Transverse colon (tissue), 4 donors: ENCODE measurements at regions not wholly inside any gene's neighbourhood (a gene's known extent, or its start where the extent isn't known, plus 50 kb on each side); places are given as distances from the start of the nearest gene placed in this dataset.

ENCODE experiments used
- DNase-seq: peaks from one replicate; pipeline ENCODE4 v3.0.0-alpha.2; 2019
- H3K27ac ChIP-seq, 4 donors: fragments of 200-600 bp; sonication (generic); 2 replicates each; pipeline ENCODE4 v1.5.1; 2016 to 2018; ENCODE audit warnings: inconsistent platforms in 4 of 4
- H3K27me3 ChIP-seq: fragments of 200-600 bp; sonication (generic); 2 replicates; pipeline ENCODE4 v1.5.1; 2017; ENCODE audit warnings: inconsistent platforms
- H3K36me3 ChIP-seq, 4 donors: fragments of 200-600 bp; sonication (generic); 2 replicates each; pipeline ENCODE4 v1.5.1; 2017 to 2019; ENCODE audit warnings: inconsistent platforms in 4 of 4
- H3K4me1 ChIP-seq, 4 donors: fragments of 200-600 bp; sonication (generic); 2 replicates each; pipeline ENCODE4 v1.5.1; 2017 to 2020; ENCODE audit warnings: inconsistent platforms in 4 of 4
- H3K4me3 ChIP-seq, 4 donors: fragments of 200-600 bp; sonication (generic); 1 replicate in 1 of 4; 2 replicates in 3 of 4; pipeline versions ENCODE4 v1.5.1 to v1.6.1; 2017 to 2019; ENCODE audit warnings: inconsistent platforms in 4 of 4
- H3K9me3 ChIP-seq, 2 donors: fragments of 200-600 bp; sonication (generic); 2 replicates each; pipeline ENCODE4 v1.5.1; 2017 to 2019; ENCODE audit warnings: inconsistent platforms in 2 of 2
- CTCF ChIP-seq, 5 experiments: fragments of 200-600 bp in 3 of 5; fragments of 450-650 bp in 2 of 5; sonication (generic) in 3 of 5; IDR thresholded peaks; 1 replicate in 2 of 5; 2 replicates in 3 of 5; pipeline ENCODE4 v1.5.1; 2016 to 2017; ENCODE audit warnings: antibody characterized with exemption in 5 of 5, inconsistent platforms in 3 of 5, mild to moderate bottlenecking in 2 of 5, moderate library complexity in 1 of 5
- EP300 ChIP-seq: sonication (generic); formaldehyde crosslinking; IDR thresholded peaks from one replicate; pipeline ENCODE4 v1.6.1; 2017; ENCODE audit warnings: antibody characterized with exemption, low read depth
- POLR2A ChIP-seq: fragments of 450-650 bp; IDR thresholded peaks from one replicate; pipeline ENCODE4 v1.6.1; 2016; ENCODE audit warnings: antibody characterized with exemption, mild to moderate bottlenecking, moderate library complexity
- POLR2AphosphoS5 ChIP-seq, 3 donors: sonication (generic); formaldehyde crosslinking; IDR thresholded peaks; one replicate each; pipeline ENCODE4 v1.6.1; 2016; ENCODE audit warnings: antibody characterized with exemption in 3 of 3
- WGBS, 2 donors: methylation state at CpG; one replicate each; pipeline ENCODE4 v1.1.5; 2018; ENCODE audit warnings: low coverage in 1 of 2; 5-methylcytosine and 5-hydroxymethylcytosine counted together
- in situ Hi-C, 4 donors: fragments of 200-750 bp; cut with MboI; loops; one replicate each; pipeline versions ENCODE4 v1.15.0 to v1.15.1; 2017; ENCODE audit warnings: low sequenced_read_pairs in 3 of 4, low pct_ligation_motif_present in 1 of 4, low pct_unique_long_range_greater_than_20kb in 1 of 4
- intact Hi-C: fragments of 100-400 bp; cut with DNase I; formaldehyde crosslinking; loops from one replicate; pipeline ENCODE4 v1.15.1; 2023; ENCODE audit warnings: low total_unique reads

DNA sequence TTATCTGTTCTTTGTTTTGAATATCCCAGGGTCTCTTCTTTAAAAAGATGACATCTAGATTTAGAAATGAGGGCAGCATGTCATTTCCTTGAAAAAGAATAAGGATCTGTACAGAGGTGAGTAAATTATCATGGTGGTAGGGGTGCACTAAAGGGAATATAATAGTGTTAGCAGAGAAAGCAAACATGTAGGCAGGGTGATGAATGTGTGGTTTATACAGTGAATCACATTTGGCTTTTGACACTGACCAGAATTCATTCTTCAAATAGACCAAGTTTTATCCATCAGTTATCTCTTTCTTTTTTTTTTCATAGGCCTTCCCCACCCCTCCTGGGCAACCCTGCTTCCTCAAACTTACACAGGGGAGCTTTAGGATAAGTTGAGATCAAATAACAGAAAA is 184.5 kb upstream of the LRP1B start:
- no peak overlapping the region for H3K27ac ChIP-seq
- in situ Hi-C loops (no loop called here), intact Hi-C loops (no loop called here)
- H3K4me1 ChIP-seq = no peaks in the 10 kb centered on the region
- H3K4me3 ChIP-seq = no peak overlapping the region
- H3K36me3 ChIP-seq = no peaks in the 10 kb centered on the region
- no peak for DNase-seq
- H3K27me3 ChIP-seq = no peaks in the 10 kb centered on the region
- H3K9me3 ChIP-seq = no peaks in the 10 kb centered on the region
- TF ChIP-seq CTCF (IDR thresholded peaks at IDR 0.05) (no peak), EP300 (no peak), POLR2AphosphoS5 (IDR thresholded peaks at IDR 0.05) (no peak), POLR2A (no peak)

GRCh38 chr2:142314164-142314563 is 183.3 kb upstream of the LRP1B start:
- H3K4me3 ChIP-seq = no peak overlapping the region
- TF ChIP-seq CTCF (IDR thresholded peaks at IDR 0.05) = no peak
- no peak for TF ChIP-seq POLR2A
- TF ChIP-seq POLR2AphosphoS5 (IDR thresholded peaks at IDR 0.05) = no peak
- TF ChIP-seq EP300 = no peak
- DNase-seq = no peak
- WGBS, 2 donors = 66 to 100% methylated on average over 1 to 2 of the region's 2 CpGs
- no peak overlapping the region for H3K27ac ChIP-seq
- intact Hi-C loops = no loop called here
- no peaks in the 10 kb centered on the region for H3K9me3 ChIP-seq
- H3K36me3 ChIP-seq = no peaks in the 10 kb centered on the region
- in situ Hi-C loops = no loop called here
- H3K27me3 ChIP-seq = no peaks in the 10 kb centered on the region
- no peaks in the 10 kb centered on the region for H3K4me1 ChIP-seq

- no peak for DNase-seq
- no peak overlapping the region for H3K27ac ChIP-seq
- in situ Hi-C loops (no loop called here), intact Hi-C loops (no loop called here)
- TF ChIP-seq EP300 (no peak), POLR2AphosphoS5 (IDR thresholded peaks at IDR 0.05) (no peak), CTCF (IDR thresholded peaks at IDR 0.05) (no peak), POLR2A (no peak)
- H3K36me3 ChIP-seq = no peaks in the 10 kb centered on the region
- H3K9me3 ChIP-seq = no peaks in the 10 kb centered on the region
- no peak overlapping the region for H3K4me3 ChIP-seq
- no peaks in the 10 kb centered on the region for H3K27me3 ChIP-seq
- H3K4me1 ChIP-seq = no peaks in the 10 kb centered on the region
Observed at GRCh38 chr2:142310530-142310929, 179.7 kb upstream of the LRP1B start.

DNA sequence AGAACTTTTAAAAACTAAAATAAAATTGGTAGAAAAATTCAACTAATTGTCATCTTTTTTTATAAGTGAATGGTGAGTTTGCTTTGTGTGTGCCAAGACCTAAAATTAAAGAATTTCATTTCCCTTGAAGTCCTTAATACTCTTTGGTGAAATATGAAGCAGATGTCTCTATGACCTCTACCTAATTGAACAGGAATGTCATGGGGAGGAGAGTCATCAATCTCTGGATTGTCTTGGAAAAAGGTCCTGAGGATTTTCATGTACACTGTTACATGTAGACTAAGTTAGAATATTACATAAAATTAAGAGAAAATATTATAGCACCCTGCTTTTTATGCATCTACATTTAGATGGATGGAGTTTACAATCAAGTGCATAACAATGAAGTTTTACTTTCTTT is 177.9 kb upstream of the LRP1B start:
- H3K4me3 ChIP-seq = no peak overlapping the region
- in situ Hi-C loops (no loop called here), intact Hi-C loops (no loop called here)
- TF ChIP-seq POLR2AphosphoS5 (IDR thresholded peaks at IDR 0.05) = no peak
- no peak for TF ChIP-seq EP300
- TF ChIP-seq CTCF (IDR thresholded peaks at IDR 0.05) = no peak
- no peak for TF ChIP-seq POLR2A
- no peak for DNase-seq
- no peaks in the 10 kb centered on the region for H3K4me1 ChIP-seq
- H3K27me3 ChIP-seq = no peaks in the 10 kb centered on the region
- H3K36me3 ChIP-seq = no peaks in the 10 kb centered on the region
- H3K9me3 ChIP-seq = no peaks in the 10 kb centered on the region
- no peak overlapping the region for H3K27ac ChIP-seq
